H1 (cell line): ENCODE measurements at regions not wholly inside any gene's neighbourhood (a gene's known extent, or its start where the extent isn't known, plus 50 kb on each side); places are given as distances from the start of the nearest gene placed in this dataset.

Source experiments
- CTCF ChIA-PET: fragments of 300-600 bp; sonication (Branson Sonifier 250); formaldehyde crosslinking; loops from one replicate; lab custom pipeline; 2021; ENCODE audit not compliant: partially characterized antibody; lab: Charles Lee
- POLR2A ChIA-PET: fragments of 300-600 bp; sonication (Branson Sonifier 250); formaldehyde crosslinking; loops from one replicate; lab custom pipeline; 2021; ENCODE audit warnings: inconsistent platforms; ENCODE audit not compliant: partially characterized antibody; lab: Charles Lee
- DNase-seq, 2 experiments: peaks; one replicate each; pipeline versions ENCODE4 v3.0.0 to v3.0.0-alpha.2; 2010 to 2022; ENCODE audit warnings: low spot score in 2 of 2, low read depth in 1 of 2, mixed read lengths in 1 of 2
- FAIRE-seq: peaks from 2 replicates; lab custom pipeline; 2011; peaks lifted over from hg19 to GRCh38; lab: Jason Lieb, UNC
- H2AFZ ChIP-seq: 2 replicates; pipeline ENCODE4 v1.8.1; 2012; ENCODE audit warnings: low read length, inconsistent platforms
- H2AK5ac ChIP-seq: 2 replicates; pipeline ENCODE4 v1.6.1; 2013; ENCODE audit warnings: low read depth, low read length
- H2BK120ac ChIP-seq: replicated peaks from 2 replicates; pipeline ENCODE3; 2013; ENCODE audit warnings: low read depth, low read length, inconsistent platforms
- H2BK12ac ChIP-seq: 2 replicates; pipeline ENCODE4 v1.6.1; 2013; ENCODE audit warnings: low read depth, low read length
- H2BK15ac ChIP-seq: 2 replicates; pipeline ENCODE4 v1.6.1; 2013; ENCODE audit warnings: low read length
- H2BK20ac ChIP-seq: 2 replicates; pipeline ENCODE4 v1.6.1; 2013; ENCODE audit warnings: low read length
- H2BK5ac ChIP-seq: 2 replicates; pipeline ENCODE4 v1.6.1; 2013; ENCODE audit warnings: low read depth, low read length
- H3K14ac ChIP-seq: 2 replicates; pipeline ENCODE4 v1.6.1; 2013; ENCODE audit warnings: inconsistent platforms; ENCODE audit not compliant: insufficient read length
- H3K18ac ChIP-seq: 2 replicates; pipeline ENCODE4 v1.6.1; 2013; ENCODE audit warnings: low read length; ENCODE audit errors: extremely low read depth
- H3K23ac ChIP-seq: 2 replicates; pipeline ENCODE4 v1.6.1; 2013; ENCODE audit warnings: inconsistent platforms; ENCODE audit not compliant: insufficient read length
- H3K23me2 ChIP-seq: 2 replicates; pipeline ENCODE4 v1.6.1; 2013; ENCODE audit warnings: low read depth, low read length
- H3K27ac ChIP-seq: 2 replicates; pipeline ENCODE4 v1.6.1; 2011; ENCODE audit warnings: low read depth, low read length, inconsistent platforms
- H3K27me3 ChIP-seq, 4 experiments: replicated peaks in 1 of 4; 1 replicate in 1 of 4; 2 replicates in 3 of 4; pipeline versions ENCODE4 v1.6.1 to v1.8.1; 2011 to 2013; ENCODE audit warnings: low read length in 3 of 4, mild to moderate bottlenecking in 3 of 4, inconsistent platforms in 2 of 4, mixed read lengths in 2 of 4, moderate library complexity in 1 of 4; ENCODE audit not compliant: control insufficient read depth in 3 of 4, insufficient read depth in 3 of 4; ENCODE audit errors: extremely low read depth in 1 of 4
- H3K36me3 ChIP-seq, 4 experiments: 2 replicates each; pipeline versions ENCODE4 v1.6.1 to v1.8.1; 2011 to 2013; ENCODE audit warnings: mild to moderate bottlenecking in 4 of 4, low read length in 3 of 4, moderate library complexity in 2 of 4, control low read depth in 1 of 4, inconsistent platforms in 1 of 4; ENCODE audit not compliant: insufficient read depth in 4 of 4, control insufficient read depth in 2 of 4
- H3K4ac ChIP-seq: replicated peaks from 2 replicates; pipeline ENCODE3; 2013; ENCODE audit warnings: low read length, low read depth, mixed read lengths, inconsistent platforms; ENCODE audit not compliant: insufficient read length
- H3K4me1 ChIP-seq, 4 experiments: replicated peaks in 1 of 4; 1 replicate in 1 of 4; 2 replicates in 3 of 4; pipeline versions ENCODE4 v1.6.1 to v1.8.1; 2011 to 2013; ENCODE audit warnings: low read length in 3 of 4, inconsistent platforms in 2 of 4, mixed read lengths in 1 of 4; ENCODE audit not compliant: insufficient read depth in 4 of 4, control insufficient read depth in 3 of 4
- H3K4me2 ChIP-seq, 2 experiments: 2 replicates each; pipeline versions ENCODE4 v1.6.1 to v1.8.1; 2011 to 2013; ENCODE audit warnings: low read depth in 2 of 2, low read length in 2 of 2, control low read depth in 1 of 2, inconsistent platforms in 1 of 2, mild to moderate bottlenecking in 1 of 2; ENCODE audit not compliant: insufficient read depth in 1 of 2
- H3K4me3 ChIP-seq, 4 experiments: fragments of 200-600, 300-600 bp in 1 of 4; sonication (generic), shearing (Covaris generic), sonication (Bioruptor Twin) in 1 of 4; 2 replicates each; pipeline versions ENCODE4 v1.5.1 to v1.8.1; 2011 to 2016; ENCODE audit warnings: low read length in 4 of 4, low read depth in 3 of 4, control low read depth in 2 of 4, inconsistent platforms in 2 of 4, mild to moderate bottlenecking in 2 of 4, mixed read lengths in 1 of 4, moderate library complexity in 1 of 4; ENCODE audit not compliant: insufficient read depth in 2 of 4; ENCODE audit errors: extremely low read depth in 1 of 4
- H3K56ac ChIP-seq: replicated peaks from 2 replicates; pipeline ENCODE3; 2013; ENCODE audit warnings: low read depth, mild to moderate bottlenecking, mixed read lengths, low read length, inconsistent platforms; ENCODE audit not compliant: insufficient read length
- H3K79me1 ChIP-seq: 2 replicates; pipeline ENCODE4 v1.6.1; 2013; ENCODE audit warnings: low read depth, low read length, control low read depth
- H3K79me2 ChIP-seq, 2 experiments: 2 replicates each; pipeline versions ENCODE4 v1.6.1 to v1.8.1; 2012 to 2013; ENCODE audit warnings: low read length in 2 of 2, mild to moderate bottlenecking in 2 of 2, inconsistent platforms in 1 of 2; ENCODE audit not compliant: insufficient read depth in 2 of 2, control insufficient read depth in 1 of 2
- H3K9ac ChIP-seq, 4 experiments: replicated peaks in 1 of 4; 1 replicate in 1 of 4; 2 replicates in 3 of 4; pipeline versions ENCODE4 v1.6.1 to v1.8.1; 2011 to 2013; ENCODE audit warnings: low read depth in 3 of 4, low read length in 3 of 4, control low read depth in 2 of 4, mild to moderate bottlenecking in 2 of 4, moderate library complexity in 2 of 4, inconsistent platforms in 1 of 4; ENCODE audit errors: extremely low read depth in 1 of 4
- H3K9me3 ChIP-seq, 2 experiments: 2 replicates each; pipeline versions ENCODE4 v1.6.1 to v1.8.1; 2012 to 2013; ENCODE audit warnings: mild to moderate bottlenecking in 2 of 2, moderate library complexity in 2 of 2, control low read depth in 1 of 2, inconsistent platforms in 1 of 2, low read depth in 1 of 2, low read length in 1 of 2, mixed read lengths in 1 of 2; ENCODE audit not compliant: insufficient read depth in 2 of 2
- H4K20me1 ChIP-seq, 2 experiments: replicated peaks in 1 of 2; 2 replicates each; pipeline versions ENCODE3 to v1.8.1; 2011 to 2013; ENCODE audit warnings: inconsistent platforms in 2 of 2, low read length in 2 of 2, mild to moderate bottlenecking in 1 of 2; ENCODE audit not compliant: insufficient read depth in 2 of 2, control insufficient read depth in 1 of 2
- H4K5ac ChIP-seq: 2 replicates; pipeline ENCODE4 v1.6.1; 2013; ENCODE audit warnings: low read length, low read depth, mixed read lengths, inconsistent platforms; ENCODE audit not compliant: insufficient read length
- H4K8ac ChIP-seq: 2 replicates; pipeline ENCODE4 v1.8.0; 2013; ENCODE audit warnings: mild to moderate bottlenecking, moderate library complexity, low read length, inconsistent platforms; ENCODE audit not compliant: insufficient read depth; ENCODE audit errors: extremely low read depth
- H4K91ac ChIP-seq: replicated peaks from 2 replicates; pipeline ENCODE3; 2013; ENCODE audit warnings: low read length, mixed read lengths, inconsistent platforms; ENCODE audit not compliant: insufficient read length
- EGR1 ChIP-seq: IDR thresholded peaks from 2 replicates; pipeline ENCODE4 v1.6.1; 2011; ENCODE audit warnings: low read depth, low read length, borderline replicate concordance
- TBP ChIP-seq: IDR thresholded peaks from 2 replicates; pipeline ENCODE4 v1.6.1; 2011; ENCODE audit warnings: low read depth, low read length, improper control_type of control experiment
- WGBS, 2 experiments: shearing (Covaris generic) in 1 of 2; methylation state at CpG; one replicate each; pipeline versions ENCODE4 v1.1.6 to v1.1.7; 2013 to 2015; ENCODE audit warnings: low lambda C conversion rate in 2 of 2, mixed read lengths in 2 of 2, inconsistent platforms in 1 of 2, low coverage in 1 of 2, missing lambda C conversion rate in 1 of 2; ENCODE audit not compliant: insufficient replicate concordance in 2 of 2, insufficient coverage in 1 of 2, insufficient read length in 1 of 2; ENCODE audit errors: extremely low coverage in 1 of 2, missing lambda C conversion rate in 1 of 2; 5-methylcytosine and 5-hydroxymethylcytosine counted together

GRCh38 chr1:194975913-194976312 is 1632.3 kb downstream of the KCNT2 start:
- Histone ChIP-seq H2BK5ac (no peak overlapping the region), H3K4me1 (no peaks in the 10 kb centered on the region), H2BK12ac (no peak overlapping the region), H3K23me2 (no peaks in the 10 kb centered on the region), H3K9ac (no peak overlapping the region), H4K5ac (no peak overlapping the region), H3K4me3 (no peak overlapping the region), H3K9me3 (no peaks in the 10 kb centered on the region), H3K4ac (no peak overlapping the region), H2BK20ac (no peak overlapping the region), H4K91ac (no peak overlapping the region), H2BK120ac (no peak overlapping the region), H2BK15ac (no peak overlapping the region), H2AK5ac (no peak overlapping the region), H4K8ac (no peak overlapping the region), H3K27ac (no peak overlapping the region), H3K14ac (no peak overlapping the region), H3K56ac (no peak overlapping the region), H3K23ac (no peak overlapping the region), H3K79me1 (no peaks in the 10 kb centered on the region), H3K36me3 (no peaks in the 10 kb centered on the region)
- POLR2A ChIA-PET: no interaction called here
- no peak for FAIRE-seq
- 94% methylated on average over 1 of the region's 1 CpG; no CpG with 5 or more reads in 1 of the 2 experiments for WGBS, 2 experiments
- TF ChIP-seq EGR1 (no peak), TBP (no peak)
- TF ChIP-seq, all 59 proteins: peak for 0
- CTCF ChIA-PET: no interaction called here
- Histone ChIP-seq H4K20me1 (no peaks in the 10 kb centered on the region), H3K79me2 (no peaks in the 10 kb centered on the region), H3K27me3 (no peaks in the 10 kb centered on the region), H2AFZ (no peak overlapping the region), H3K18ac (no peak overlapping the region), H3K4me2 (no peak overlapping the region)
- DNase-seq: no peak
